ENCODE measurements at regions not wholly inside any gene's neighbourhood (a gene's known extent, or its start where the extent isn't known, plus 50 kb on each side); places are given as distances from the start of the nearest gene placed in this dataset.
A peak's percentile ranks its signal among the peaks of the same experiment; 100 is the strongest.

GRCh38 chr7:25360451-25360850 is 132.2 kb upstream of the NPVF start:
- DNase-seq (ENCODE audit: low spot score), result no peak

DNA sequence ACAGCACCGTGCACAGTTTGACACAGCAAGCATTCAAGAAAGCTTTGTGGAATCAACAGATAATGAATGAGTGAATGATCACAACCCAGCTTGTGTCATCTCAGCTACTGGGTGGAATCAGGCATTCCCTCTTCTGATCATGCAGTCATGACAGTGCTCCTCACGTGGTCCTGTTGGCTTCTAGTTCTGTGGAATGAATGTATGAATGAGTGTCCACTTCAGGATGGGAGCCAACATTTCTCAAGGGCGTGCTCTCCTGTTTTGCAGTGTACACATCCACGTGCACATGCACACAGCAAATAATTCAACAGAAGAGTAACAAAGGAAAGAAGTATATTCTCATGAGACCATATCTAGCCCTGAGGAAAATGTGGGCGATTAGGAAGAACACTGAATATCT is 133.1 kb upstream of the NPVF start:
- no peak for DNase-seq (ENCODE audit: low spot score)

DNA sequence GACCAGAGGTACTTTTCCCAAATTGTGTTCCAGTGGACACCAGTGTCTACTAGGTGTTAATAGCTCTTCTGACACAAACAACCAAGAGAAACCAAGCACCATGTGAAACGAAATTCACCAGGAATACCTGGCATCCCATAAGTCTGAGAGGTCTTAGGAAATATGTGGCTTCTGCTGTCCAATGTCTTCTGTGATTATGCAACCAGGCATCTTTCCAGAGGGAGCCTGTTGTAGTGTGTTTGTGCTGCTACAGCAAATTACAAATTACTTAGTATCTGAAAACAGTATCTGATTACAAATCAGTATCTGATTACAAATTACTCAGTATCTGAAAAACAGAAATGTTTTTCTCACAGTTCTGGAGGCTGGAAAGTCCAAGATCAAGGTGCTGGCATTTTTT is 133.6 kb upstream of the NPVF start:
- DNase-seq (ENCODE audit: low spot score), result no peak

DNA sequence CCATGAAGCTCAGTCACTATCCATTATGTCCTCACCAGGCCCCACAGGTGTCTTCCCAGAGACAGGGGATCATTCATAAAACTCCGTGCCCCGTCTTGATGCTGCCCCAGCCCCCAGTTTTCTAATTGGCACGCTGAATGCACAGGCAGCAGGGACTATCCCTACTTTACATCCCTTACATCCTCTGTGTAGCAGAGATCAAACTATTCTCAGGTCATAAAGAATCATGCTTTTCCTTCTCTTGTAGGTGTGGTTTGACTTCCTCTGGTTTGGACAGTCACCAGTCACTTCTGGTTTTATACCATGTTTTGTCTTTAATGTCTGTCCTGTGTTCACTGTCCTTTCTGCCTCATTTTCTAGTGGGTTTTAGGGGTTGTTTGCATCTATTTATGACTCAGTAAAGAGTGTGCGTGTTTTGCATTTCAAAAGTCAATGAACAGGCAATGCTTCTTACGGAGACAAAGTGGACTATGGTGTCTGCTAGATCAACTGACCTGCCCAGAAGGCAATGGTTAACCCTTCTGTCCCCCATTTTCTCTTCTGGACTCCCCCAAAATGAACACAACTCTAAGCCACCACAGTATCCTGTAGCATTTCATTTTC is 140.4 kb upstream of the NPVF start:
- DNase-seq (ENCODE audit: low spot score), result no peak

- DNase-seq (ENCODE audit: low spot score), result no peak
These were observed 141.5 kb upstream of the NPVF start for GRCh38 chr7:25369786-25370185.

- no peak for DNase-seq (ENCODE audit: low spot score)
These were observed 143.7 kb upstream of the NPVF start for GRCh38 chr7:25371972-25372371.

DNA sequence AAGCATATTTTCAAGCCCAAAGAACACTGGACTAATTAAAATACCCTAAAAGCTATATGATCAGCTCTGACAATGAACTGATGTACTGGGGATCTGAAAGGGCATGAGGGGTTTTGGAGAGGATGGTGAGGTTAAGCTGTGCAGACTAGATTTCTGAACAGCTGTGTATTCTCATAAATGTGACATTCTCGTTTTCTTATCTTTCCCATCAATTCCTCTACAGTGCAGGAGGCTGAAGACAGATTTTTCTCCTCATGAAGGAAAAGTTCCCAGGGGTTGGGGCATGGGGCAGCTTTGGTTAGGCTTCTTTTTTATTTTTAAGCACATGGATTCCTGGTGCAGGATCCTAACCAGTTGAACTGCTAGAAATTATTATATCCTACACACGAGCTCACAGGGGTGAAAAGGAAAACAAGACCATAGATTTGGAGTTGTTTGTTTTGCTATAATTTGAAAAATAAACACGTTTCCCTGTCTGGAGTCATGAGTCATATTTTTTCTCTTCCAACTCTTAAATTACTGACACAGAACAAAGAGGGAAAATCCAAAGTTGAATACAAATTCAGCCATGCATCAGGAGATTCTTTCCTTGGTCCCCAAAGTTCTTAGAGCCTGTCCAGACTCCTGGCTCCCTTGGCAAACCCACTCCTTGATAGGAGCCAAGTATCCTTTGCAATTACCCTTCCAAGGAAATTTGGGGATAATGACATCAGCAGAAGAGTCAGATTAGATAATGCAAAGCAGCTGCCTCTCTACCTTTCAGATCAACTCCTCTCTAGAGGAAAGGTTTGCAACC is 147.7 kb upstream of the NPVF start:
- DNase-seq (ENCODE audit: low spot score), result no peak

GRCh38 chr7:25379351-25380300 is 151.3 kb upstream of the NPVF start:
- DNase-seq (ENCODE audit: low spot score), result no peak

DNA sequence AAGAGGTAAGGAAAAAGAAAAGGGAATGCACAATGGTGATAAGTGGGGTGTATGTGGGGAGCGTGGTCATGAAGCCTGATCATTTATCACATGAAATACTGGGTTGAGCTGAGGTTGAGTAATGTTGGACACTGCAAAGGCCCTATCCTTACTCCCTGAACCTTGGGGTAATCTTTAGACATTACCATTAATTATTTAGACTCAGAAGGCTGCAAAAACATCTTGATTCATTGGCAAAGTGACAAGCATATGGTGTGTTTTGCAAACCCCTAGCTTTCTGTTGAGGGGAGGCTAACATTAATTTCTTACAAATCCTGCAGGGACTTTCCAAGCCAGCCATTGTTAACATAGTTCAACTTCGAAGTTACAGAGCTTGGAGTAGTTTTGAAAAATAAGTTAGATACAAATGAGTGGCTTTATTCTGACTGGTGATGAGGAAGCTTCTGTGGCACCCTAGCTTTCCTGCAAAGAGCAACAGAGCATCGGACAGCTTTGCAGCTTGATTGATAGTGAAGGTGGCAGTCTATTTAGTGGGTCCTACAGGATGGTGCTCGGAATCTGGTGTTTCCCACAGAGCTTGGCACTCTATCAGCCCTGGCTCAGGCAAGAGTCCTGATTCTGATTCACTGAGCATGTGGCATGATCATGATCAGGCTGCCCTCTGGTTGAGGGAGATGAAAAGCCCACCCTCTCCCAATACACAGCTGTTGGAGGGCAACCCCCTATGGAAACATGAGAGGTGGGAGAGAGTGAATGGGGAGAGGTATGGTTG is 153.7 kb upstream of the NPVF start:
- DNase-seq (ENCODE audit: low spot score), result no peak

DNA sequence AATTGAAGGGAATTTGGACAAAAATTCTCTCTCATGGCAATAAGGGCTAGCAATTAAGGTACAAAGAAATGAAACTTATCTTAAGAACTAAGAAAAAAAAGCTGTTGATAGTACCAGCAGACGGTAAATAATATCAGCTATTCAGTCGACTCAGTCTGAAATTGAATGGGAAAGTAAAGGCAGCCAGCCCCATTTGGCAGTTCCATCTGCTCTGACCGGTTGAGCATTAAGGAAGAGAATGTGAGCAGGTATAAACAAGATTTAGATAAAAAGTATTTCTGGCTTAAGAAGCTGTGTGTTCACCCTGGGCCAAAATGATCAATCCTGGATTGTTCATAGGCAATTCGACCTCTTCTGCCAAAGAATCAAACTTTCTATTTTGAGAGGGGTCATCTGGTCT is 154.6 kb upstream of the NPVF start:
- DNase-seq (ENCODE audit: low spot score), result no peak

DNA sequence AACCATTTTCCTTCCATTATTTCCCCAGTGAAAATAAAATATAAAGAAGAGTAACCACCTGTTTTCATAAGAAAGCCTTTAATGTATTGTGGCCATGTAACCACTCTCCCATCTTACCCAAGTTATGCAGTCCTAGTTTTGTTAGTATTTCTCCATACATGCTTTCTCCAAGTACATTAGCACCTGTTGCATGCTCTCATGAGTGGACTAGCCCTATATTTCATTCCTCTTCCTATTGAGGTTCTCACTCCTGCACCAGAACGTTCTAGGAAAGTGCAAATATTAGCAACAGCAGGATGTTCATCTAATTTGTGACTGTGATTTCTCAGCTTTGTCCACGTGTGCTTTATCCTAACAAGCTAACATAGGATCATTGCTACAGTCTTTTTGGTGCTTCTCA is 155.1 kb upstream of the NPVF start:
- no peak for DNase-seq (ENCODE audit: low spot score)

GRCh38 chr7:25384788-25385505 is 156.7 kb upstream of the NPVF start:
- DNase-seq (ENCODE audit: low spot score), result no peak

DNA sequence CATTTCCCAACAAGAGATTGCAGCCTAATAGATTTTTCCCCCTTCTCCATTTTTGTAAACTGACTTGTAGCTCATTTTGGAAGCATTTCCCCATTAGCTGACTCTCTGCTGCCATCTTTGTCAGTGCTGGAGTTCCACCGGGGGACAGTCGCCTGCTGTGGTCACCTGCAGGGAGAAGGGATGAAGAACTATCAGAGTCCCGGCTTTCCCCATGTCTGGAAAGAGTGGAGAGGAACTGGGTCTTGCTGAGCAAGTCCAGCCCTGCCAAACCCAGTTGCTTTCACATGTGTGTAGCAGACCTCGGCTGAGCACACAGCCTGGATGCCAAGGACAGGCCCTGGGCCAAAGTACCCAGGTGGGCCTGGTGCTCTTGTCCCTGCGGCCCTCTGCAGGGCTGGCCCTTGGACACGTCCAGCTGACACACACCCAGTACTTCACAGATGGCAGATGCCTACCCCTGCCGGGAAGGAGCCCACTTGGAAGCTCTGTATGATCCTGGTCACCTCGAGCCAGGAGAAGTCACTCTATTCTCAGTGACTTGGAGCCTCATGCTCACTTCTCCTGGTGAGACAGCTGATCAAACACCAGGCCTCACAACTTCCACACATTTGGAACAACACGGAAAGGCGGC is 157.3 kb upstream of the NPVF start:
- no peak for DNase-seq (ENCODE audit: low spot score)

DNA sequence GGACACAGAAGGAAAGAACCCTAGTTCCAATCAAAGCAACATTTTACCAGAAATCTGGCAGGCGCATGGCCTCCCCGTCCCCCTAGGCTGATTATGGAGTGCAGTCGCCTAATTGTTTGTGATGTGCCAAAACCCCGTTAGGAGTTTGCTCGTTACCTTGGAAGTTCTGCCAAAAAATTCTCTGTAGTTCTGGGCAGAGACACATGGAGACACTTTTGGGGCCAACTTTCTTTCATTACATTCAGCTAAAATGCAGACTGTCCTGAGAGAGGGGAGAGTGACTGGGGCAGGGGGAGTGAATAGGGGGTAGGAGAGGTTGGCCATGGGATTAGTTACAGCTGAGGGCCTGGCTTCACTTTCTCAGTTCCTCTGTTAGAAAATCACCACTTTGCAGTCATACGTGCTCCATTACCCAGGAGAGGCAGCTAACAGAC is 158.0 kb upstream of the NPVF start:
- no peak for DNase-seq (ENCODE audit: low spot score)

GRCh38 chr7:25388681-25389080 is 160.4 kb upstream of the NPVF start:
- no peak for DNase-seq (ENCODE audit: low spot score)

DNA sequence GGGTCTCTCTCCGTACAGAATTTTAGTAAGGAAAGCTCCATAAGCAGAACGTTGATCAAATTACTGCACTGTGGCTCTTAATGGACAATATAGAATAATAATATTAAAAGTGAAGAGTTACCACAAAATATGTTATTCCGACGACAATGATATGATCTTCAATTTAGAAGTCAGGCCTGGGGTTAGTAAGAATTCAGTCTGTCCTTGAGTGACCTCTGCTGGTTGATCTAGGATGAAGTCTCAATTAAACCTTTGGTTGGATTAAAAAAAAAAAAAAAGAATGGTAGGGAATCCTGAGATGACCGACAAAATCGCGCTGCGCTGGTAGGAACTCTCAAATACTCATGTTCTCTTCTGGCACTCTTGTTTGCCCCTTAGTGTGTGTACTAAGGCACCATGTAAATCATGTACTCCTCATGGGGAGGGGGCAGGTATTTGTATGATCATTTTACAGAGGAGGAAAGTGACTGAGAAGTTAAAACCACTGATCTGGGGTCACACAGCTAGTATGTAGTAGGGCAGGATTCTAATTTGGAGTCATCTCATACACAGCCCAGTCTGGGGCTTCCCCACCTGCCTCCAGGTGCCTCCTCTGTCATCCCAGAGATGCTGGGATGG is 161.3 kb upstream of the NPVF start:
- DNase-seq (ENCODE audit: low spot score), result peak; percentile 64

GRCh38 chr7:25391295-25391861 is 163.1 kb upstream of the NPVF start:
- DNase-seq (ENCODE audit: low spot score), result peak; percentile 48

DNA sequence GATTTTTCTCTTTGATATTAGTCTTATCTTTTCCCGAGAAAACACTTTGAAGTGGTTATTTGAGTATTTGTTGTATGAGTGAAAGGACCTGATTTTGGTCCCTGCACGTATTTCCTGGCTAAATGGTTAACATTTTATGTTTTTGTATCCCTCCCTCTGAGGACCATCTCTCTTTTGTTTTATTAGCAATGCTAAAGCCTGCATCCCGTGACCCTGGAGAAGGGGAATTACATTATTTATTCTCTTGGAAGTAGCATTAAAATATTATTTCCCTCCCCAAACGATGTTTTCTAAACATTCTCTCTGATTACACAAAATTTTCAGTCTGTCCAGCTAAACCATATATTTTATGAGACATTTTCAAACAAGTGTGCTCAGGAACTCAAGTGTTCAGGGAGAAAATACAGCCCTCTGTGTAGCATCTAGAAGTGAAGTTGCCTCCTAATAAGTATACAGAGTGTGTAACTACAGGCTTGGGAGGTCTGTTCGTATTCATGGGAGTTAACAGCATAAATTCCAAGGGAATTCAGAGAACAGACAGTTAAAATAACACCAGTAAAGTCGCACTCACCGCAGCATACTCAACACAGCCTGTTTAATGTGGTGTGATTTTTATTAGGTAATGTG is 163.8 kb upstream of the NPVF start:
- no peak for DNase-seq (ENCODE audit: low spot score)

DNA sequence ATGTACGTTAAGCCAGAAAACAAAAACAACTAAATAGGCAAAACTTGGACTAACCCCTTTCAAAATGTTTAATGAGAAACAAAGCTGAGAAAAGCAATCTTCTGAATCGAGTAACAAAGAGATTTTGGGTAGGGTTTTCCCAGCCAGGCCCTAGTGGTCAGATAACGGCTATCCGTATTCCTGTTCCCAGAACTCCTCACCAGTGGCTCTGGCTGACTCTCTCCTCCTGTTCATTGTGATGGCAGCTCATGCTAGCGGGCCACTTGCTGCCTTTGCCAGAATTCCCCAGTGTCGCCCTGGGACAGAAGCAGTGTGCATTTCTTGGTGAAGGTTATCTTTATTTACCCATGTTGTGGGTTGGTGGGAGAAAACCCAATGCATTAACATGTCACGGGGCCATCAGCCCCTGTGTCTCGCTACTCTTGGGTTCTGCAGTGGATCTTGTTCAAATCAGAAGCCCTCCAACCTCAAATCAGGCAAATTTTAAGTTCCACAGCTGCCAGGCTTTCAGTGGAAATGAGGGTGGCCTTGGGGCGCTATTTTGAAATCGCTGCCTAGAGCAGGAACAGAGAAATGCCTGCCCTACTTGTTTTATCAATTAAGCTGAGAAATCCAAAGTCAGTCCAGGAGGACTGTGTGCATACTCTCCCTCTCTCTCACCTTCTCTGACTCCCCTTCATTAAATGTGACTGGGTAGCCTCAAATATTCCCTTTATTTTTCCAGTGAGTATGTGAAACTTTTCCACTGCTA is 164.5 kb upstream of the NPVF start:
- no peak for DNase-seq (ENCODE audit: low spot score)
